HPDE6-E6E7 (cell line): ENCODE measurements at regions not wholly inside any gene's neighbourhood (a gene's known extent, or its start where the extent isn't known, plus 50 kb on each side); places are given as distances from the start of the nearest gene placed in this dataset.
A peak's percentile ranks its signal among the peaks of the same experiment; 100 is the strongest.

Experiments
- DNase-seq: peaks from one replicate; pipeline ENCODE4 v3.0.0; 2011; ENCODE audit warnings: missing footprints; ENCODE audit errors: extremely low spot score

DNA sequence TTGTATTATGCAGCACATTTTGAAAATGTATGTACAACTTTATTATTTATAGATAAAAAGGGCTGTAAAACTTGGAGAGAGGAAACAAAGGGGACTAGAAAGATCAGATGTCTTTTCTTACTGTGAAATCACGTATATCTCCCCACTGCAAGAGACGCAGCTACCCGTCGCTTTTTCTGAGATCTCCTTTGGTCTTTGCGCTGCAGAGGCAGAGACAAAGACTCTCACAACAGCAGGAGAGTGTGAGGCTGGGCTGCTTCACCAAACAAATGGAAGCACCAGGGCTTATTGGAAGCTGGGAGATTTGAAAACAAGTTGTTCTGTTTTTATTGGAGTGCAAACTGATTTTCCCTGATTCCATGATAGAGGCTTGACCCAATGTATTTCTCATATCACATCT lies 129.0 kb upstream of the PARD3B start:
- DNase-seq, result no peak

DNA sequence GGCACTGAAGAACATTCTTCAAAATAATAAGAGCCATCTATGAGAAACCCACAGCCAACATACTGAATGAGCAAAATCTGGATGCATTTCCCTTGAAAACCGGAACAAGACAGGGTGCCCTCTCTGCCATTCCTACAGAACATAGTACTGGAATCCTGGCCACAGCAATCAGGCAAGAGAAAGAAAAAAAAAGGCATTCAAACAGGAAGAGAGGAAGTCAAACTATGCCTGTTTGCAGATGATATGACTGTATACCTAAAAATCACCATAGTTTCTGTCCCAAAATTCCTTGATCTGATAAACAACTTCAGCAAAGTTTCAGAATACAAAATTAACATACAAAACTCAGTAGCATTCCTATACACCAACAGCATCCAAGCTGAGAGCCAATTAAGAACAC lies 119.5 kb upstream of the PARD3B start:
- no peak for DNase-seq

DNA sequence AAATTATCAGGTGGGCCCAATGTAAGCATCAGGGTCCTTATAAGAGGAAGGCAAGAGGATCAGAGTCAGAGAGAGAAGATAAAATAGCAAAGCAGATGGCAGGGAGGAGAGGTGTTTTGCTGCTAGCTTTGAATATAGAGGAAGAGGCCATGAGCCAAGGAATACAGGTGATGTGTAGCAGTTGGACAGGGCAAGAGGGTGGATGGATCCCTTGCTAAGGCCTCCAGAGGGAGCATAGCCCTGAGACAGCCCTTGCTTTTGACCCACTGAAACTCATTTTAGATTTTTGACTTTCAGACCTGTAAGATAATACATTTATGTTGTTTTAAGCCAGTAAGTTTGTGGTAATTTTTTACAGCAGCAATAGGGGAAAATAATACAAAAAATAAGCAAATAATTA lies 116.6 kb upstream of the PARD3B start:
- no peak for DNase-seq

DNA sequence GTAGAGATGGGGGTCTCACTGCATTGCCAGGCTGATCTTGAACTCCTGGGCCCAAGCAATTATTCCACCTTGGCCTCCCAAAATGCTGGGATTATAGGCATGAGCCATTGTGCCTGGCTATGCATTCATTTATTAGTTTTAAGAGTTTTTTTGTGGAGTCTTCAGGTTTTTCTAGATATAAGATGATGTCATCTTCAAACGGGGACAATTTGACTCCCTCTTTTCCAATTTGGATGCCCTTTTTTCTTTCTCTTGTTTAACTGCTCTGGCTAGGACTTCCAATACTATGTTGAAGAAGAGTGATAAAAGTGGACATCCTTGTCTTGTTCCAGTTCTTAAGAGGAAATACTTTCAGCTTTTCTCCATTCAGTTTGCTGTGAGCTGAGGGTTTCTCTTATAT lies 113.7 kb upstream of the PARD3B start:
- no peak for DNase-seq

DNA sequence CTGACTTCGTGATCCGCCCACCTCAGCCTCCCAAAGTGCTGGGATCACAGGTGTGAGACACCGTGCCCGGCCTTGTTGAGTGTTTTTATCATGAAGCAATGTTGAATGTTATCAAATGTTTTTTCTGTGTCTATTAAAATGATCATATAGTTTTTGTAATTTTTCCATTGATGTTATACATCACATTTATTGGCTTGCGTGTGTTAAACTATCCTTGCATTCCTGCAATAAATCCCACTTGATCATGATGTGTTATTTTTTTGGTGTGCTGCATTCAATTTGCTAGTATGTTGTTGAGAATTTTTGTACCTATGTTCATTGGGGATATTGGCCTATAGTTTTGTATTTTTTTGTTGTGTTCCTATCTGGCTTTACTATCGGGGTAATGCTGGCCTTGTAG lies 113.1 kb upstream of the PARD3B start:
- DNase-seq, result no peak

DNA sequence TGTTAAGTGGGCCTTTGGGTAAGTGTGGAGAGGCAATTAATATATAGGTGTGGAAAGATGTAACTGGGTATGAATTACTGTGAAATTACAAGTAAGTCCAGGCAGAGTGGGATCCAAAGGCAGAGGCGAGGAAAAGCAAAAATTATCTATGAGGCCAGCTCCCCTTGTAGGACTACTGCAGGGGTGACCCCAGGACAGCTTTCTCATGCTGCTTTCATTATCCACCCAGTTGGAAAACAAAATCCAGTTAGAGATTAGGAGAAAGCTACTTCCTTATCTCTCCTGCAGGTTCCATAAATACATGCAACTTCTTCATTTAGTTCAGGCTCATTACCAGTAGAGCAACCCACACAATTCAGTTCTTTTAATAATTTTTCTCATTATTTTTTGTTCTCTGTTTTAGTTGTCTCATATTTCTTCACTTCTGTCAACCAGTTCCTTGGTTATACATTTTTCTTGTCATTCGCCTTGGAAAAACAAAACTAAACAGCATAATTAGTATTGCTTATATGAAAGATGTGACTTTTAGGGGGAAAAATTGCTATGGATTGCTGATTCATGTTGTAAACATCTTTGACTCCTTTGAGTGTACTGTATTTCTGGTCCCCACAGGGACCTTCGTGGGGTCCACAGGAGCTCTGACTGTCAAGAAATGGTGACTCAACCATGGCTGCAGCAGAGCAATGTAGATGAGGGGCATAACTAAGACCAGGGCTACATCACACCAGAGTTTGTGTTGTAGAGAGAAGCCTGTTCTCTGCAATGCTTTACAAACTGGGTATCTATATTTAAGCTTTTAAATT lies 110.4 kb upstream of the PARD3B start:
- no peak for DNase-seq

DNA sequence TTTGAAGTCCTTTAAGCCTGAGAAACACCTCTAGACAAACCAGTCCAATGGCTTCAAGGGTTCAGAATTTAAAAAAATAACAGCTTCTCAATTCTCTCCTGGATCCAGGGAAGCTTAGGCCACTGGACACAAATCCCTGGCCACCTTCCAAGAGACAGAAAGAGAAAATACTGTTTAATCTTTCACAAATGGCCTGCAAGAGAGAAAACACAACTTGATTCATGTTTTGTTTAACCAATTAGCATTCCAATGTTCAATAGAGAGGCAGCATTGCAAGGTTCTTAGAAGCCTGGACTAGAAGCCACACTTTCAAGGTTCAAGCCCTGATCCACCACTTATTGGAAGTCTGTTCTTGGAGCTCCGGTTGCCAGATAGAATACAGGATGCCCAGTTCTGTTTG lies 109.0 kb upstream of the PARD3B start:
- DNase-seq, result no peak

DNA sequence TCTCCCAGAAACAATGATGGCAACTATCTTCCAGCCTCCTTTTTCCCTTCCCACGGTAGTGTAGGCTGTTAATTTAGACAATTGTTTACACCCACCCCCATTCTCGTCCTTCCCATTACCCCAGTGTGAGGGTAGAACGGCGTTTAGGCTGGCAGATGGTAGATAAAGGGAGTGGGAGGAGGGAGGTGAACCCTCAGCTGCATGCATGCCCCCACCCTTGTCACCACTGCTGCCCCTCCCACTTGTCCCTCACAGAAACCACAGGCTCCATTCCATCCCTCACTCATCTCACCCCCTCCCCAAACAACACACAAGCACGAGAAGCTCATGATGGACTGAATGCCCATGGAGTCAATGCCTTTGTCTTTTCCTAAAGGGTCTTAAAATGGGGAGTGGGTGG lies 107.9 kb upstream of the PARD3B start:
- DNase-seq, result no peak

DNA sequence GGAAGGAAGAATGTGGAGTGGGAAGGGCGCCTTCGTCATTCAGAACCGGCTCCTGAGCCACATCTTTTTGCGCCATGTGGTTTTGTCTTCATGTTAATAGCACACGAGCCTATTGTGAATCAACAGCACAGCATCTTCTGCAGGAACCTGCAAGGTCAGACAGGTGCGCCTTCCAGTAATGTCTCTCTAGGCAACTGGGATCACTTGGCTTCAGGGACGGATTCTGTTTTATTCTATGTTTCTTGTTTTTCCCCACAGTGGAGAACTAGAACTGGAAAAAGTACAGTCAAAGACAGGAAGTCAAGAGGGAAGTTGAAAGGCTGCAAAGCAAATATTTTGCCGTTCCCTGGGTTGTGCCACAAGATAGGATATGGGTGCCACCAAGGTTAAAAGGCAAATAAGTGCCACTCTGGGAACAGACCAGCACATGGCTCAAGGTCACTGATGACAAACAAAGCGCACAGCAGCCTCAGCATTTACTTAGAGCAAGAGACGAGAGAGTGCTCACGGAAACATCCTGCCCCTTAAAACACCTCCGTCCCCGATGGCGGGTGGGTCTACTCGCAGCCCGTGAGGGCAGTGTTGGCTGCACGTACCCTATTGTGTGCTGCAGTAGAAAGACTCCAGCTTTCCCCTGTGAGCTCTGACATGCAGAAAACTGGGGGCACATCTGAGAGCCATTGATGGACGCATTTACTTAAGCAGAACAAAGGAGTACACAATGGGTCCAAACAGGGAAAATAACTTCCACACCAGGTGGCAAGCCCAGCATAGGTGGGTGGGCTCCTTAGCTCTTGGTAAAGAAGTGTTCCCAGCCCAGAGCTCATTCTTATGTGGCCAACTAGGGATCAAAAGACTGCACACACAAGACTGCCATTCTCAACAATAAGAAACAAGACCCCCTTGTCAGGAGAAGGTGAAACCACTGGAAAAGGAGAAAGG lies 107.2 kb upstream of the PARD3B start:
- no peak for DNase-seq

DNA sequence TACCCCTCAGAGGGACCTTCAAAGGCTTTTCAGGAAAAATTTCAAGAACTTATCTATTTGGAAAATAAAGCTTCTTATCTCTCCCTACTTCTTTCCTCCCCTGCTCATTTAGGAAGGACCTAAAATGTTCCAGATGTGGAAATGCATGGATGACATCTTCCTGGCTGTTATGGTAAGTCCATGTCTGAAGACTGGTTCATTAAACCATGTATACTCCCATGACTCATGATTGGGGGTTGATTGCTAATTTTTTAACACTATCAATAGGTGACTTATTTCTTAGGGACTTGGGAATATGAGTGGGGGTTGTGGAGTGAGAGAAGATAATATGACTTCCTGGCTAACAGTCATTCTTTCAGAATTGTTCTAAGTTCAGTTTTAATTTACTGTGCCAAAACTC lies 104.0 kb upstream of the PARD3B start:
- no peak for DNase-seq

DNA sequence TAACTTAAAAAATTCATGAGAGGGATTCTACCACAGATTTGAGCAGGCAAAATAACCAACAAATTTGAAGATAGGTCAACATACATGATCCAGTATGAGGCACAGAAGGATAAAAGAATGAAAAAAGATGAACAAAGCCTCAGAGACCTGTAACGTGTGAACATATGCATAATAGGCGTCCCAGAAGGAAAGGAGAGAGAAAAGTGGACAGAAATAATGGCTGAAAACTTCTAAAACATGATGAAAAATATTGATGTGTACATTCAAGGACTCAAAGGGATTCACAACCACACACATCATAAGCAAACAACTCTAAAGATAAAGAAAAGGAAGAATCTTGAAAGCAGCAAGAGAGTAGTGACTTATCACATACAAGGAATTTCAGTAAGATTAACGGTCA lies 100.1 kb upstream of the PARD3B start:
- no peak for DNase-seq

DNA sequence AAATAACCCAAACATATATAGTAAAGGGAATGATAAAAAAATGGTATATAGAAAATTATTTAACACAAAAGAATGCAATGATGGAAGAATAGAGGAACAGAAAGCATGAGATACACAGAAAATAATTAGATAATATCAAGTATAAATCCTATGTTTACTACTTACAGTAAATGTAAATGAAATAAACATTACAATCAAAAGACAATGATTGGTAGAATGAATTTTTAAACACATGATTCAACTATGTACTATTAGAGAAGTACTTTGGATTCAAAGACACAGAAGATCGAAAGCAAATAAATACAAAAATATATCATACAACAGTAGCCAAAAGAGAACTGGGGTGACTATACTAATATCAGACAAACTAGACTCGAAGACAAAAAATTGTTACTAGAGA lies 97.6 kb upstream of the PARD3B start:
- no peak for DNase-seq

DNA sequence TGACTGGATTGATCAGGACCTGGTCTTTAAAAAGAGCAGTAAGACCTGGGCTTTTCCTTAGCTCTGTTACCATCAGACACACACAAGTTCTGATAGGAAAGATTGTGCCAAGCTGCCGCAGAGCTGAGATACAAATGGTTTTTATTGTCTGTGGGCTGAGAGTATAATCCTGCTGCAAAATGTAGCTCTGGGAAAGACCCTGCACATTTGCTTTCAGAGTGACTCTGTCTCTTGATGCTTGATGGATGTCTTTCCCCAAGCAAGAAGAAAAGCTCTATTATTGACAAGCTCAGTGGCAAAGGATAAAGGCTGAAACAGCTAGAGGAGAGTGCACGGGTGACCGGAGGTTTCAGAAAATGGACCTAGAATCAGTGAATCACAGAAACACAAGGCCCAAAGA lies 95.3 kb upstream of the PARD3B start:
- no peak for DNase-seq

DNA sequence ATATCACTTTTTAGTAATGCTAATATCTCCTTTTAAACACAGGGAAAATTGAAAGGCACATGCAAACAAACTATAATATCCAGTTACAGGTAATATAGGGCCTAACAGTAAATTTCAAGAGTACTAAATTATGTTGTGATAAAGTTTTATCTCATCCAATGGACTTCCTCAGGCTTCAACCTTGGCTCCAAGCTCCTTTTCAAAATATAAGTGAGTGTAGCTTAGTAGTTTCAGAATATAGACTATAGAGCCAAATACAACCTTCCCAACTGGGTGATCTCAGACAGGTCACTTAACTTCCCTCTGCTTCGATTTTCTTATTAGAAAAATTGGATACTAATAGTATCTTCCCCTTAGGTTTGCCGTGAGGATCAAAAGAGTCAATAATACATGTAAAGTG lies 93.5 kb upstream of the PARD3B start:
- no peak for DNase-seq

DNA sequence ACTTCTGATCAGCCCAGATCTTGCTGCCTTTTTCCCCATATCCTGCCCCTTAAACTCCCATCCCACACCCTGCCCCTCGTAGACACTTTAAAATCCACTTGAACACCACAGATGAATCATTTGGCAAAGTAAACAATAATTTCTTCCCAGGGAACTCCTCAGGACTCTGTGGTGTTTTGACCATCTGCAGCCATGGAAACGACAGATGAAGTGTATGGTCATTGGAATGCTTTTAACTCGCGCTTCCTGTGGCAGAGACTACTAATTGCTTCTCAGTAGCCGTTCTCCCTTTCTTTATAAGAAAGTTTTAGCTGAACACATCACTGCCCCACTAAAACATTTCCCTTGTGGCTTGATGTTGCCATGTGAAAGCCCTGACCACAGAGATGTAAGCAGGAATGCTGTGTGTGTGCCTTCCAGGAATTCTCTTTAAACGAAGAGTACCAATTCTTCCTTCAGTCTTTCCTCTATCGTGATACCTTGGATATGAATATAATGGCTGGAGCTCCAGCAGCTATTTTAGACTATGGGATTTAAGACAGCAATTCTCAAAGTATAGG lies 92.7 kb upstream of the PARD3B start:
- DNase-seq, result peak; percentile 13

DNA sequence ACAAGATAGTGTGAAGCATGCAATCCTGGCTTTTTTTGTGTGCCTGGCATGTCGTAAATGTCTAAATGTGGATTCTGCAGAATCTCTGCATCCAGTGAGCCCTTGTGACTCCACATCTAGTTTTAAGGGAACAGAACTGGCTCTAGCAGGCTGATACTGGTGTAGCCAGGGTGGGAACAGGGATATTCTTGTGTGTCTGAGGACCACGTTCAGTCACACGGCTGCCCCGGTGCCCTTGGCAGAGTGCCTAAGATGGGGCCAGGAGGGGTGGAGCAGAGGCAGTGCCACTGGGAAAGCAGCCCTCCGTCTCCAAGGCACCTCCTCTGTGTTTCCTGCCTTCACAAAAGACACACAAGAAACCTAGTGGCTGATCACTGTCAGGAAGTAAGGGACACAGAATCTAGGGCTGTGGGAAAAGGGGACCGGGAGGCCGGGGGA lies 91.5 kb upstream of the PARD3B start:
- no peak for DNase-seq

DNA sequence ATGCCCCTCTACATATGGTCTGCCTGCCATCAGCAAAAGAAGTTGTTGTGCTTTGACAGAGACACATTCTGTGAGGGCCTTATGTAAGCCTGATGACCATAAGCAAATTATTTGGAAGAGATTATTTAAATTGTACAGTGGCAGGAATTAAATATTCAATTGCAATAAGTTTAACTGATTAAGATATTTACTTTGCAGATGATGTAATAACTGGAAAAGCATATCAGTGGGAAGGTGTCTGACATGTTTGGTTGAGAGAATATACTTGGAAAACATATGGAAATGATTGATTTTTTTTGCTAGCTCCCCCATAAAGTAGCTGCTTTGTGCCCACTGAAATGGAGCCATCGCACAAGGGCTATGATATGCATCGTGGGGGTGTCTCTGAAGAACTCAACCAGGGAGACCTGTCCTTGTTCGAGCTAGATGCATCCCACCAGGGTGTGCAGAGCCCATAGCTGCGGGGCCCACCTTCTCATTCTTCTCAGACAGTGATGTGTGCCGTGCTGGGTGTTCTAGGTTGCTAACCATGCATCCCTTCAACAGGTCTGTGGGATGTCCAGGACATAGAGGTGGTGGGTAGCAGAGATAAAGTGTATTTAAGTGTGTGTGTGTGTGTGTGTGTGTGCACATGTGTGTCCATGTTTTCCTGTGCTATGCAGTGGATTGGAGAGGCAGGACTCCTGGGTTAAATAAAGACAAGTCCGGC lies 90.4 kb upstream of the PARD3B start:
- DNase-seq, result no peak

DNA sequence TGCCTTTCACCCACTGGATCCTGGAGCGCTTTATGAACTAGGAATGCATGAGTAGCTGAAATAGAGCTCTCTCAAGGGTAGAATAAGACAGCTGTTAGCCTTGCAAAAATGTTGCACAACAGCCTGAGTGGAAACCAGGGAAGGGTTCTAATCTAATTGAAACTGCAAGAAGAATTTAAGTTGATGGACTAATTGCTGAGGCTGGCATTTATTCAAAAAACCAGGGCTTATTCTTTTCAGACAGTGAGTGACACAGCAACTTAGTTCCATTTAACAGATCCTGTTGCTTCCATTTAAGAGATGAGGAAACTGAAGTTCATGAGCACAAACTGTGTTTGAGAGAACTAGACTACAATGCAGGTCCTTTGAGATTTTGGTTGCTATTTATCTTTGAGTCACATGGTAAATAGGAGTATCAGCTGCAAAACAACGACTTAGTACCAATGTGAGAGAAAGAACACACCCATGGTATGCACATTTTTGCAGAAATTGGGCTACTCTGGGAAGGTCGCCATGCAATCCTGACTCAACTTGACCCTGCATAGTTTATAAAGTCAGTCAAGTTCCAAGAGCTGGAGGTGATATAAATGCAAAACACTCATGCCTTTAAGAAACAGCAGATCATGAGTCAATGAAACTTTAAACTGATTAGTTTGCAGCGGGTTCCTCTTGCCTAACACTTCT lies 76.4 kb upstream of the PARD3B start:
- DNase-seq, result no peak

DNA sequence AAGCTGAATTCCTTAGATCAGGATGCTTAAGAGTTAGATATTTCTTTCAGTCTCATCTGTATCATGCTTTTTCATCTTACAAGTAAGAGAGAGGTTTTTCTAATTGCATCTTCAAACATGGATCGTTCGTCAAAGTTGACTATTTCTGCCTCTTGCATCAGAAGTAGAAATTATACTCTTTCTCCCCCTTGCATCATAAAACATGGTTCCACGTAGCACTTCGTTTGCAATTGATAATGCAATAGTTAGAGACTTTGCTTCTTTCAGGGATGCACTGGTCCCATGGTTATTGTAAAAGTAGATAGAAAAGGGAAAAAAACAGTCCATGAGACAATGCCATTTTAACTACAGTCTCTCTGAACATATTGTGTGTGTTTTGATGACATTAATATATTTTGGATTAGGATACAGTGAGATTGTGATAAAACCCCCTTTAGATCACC lies 75.1 kb upstream of the PARD3B start:
- no peak for DNase-seq

DNA sequence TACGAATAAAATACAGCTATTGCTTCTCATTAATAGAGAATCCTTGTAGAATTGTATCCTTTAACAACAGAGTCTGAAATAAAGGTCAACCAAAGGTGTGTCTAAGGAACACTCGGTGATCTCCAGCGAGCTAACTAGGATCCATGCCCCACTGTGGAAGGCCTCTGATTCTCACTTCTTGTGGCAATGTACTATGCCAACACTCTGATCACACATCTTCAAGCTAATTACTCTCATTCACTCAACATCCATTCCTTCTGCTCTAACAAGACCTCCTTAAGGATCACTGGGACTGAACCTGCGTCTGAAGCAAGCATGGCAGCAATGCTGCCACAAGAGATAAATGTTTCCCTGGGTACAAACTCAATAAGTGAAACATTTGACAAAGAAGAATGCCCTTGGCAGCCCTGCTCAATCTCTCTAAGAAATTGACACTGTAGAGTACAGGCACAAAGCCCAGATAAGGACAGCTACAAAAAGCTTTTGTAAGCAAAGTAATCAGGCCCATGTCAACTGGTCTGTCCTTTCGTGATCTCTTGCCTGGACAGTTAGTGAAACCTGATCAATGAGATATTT lies 74.6 kb upstream of the PARD3B start:
- no peak for DNase-seq

DNA sequence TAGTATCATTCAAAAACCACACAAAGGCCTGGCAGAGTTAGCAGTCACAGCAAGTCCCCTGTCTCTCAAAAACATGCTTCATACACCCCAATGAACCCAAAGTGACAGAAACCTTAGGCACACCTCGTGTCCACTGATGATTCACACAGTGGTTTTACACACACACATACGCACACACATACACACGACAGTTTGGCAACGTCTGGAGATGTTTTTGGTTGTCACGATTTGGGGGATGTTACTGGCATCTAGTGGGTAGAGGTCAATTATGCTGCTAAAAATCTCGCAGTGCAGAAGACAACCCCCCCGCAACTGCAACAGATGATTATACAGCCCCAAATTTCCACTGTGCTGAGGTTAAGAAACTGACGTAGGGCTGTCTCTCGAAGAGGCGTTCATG lies 72.9 kb upstream of the PARD3B start:
- DNase-seq, result no peak
